SK-N-MC (cell line): ENCODE measurements at regions not wholly inside any gene's neighbourhood (a gene's known extent, or its start where the extent isn't known, plus 50 kb on each side); places are given as distances from the start of the nearest gene placed in this dataset.

Experiments
- DNase-seq: peaks from one replicate; pipeline ENCODE4 v3.0.0-alpha.2; 2011; ENCODE audit warnings: low read depth, low spot score
- H3K27ac ChIP-seq: fragments of 200-600 bp; sonication (generic); 2 replicates; pipeline ENCODE4 v1.5.1; 2016; ENCODE audit warnings: mixed run types
- H3K36me3 ChIP-seq: fragments of 200-600 bp; sonication (generic); 2 replicates; pipeline ENCODE4 v1.6.1; 2017; ENCODE audit warnings: antibody characterized with exemption, low read length, mixed read lengths; ENCODE audit not compliant: insufficient read depth
- H3K4me3 ChIP-seq: fragments of 200-600 bp; sonication (generic); 2 replicates; pipeline ENCODE4 v1.5.1; 2016
- H3K9ac ChIP-seq: fragments of 200-600 bp; sonication (generic); 2 replicates; pipeline ENCODE4 v1.8.0; 2017; ENCODE audit warnings: mixed run types, mixed read lengths; ENCODE audit not compliant: insufficient read length
- H3K9me3 ChIP-seq: fragments of 200-600 bp; sonication (generic); 2 replicates; pipeline ENCODE4 v1.6.1; 2017; ENCODE audit warnings: low read depth, mild to moderate bottlenecking, antibody characterized with exemption, low read length, moderate library complexity, mixed read lengths
- EZH2 ChIP-seq: fragments of 200-600 bp; sonication (generic); IDR thresholded peaks from one replicate; pipeline ENCODE4 v1.6.1; 2017; ENCODE audit warnings: antibody characterized with exemption
- FOXP2 ChIP-seq: optimal IDR thresholded peaks from 2 replicates; pipeline ENCODE3; 2011; ENCODE audit warnings: mild to moderate bottlenecking, moderate library complexity; ENCODE audit not compliant: insufficient read depth; ENCODE audit errors: extremely low read length, control extremely low read depth
- POLR2AphosphoS5 ChIP-seq: IDR thresholded peaks from 2 replicates; pipeline ENCODE4 v1.6.1; 2012; ENCODE audit warnings: mild to moderate bottlenecking, low read depth, low read length, borderline replicate concordance

DNA sequence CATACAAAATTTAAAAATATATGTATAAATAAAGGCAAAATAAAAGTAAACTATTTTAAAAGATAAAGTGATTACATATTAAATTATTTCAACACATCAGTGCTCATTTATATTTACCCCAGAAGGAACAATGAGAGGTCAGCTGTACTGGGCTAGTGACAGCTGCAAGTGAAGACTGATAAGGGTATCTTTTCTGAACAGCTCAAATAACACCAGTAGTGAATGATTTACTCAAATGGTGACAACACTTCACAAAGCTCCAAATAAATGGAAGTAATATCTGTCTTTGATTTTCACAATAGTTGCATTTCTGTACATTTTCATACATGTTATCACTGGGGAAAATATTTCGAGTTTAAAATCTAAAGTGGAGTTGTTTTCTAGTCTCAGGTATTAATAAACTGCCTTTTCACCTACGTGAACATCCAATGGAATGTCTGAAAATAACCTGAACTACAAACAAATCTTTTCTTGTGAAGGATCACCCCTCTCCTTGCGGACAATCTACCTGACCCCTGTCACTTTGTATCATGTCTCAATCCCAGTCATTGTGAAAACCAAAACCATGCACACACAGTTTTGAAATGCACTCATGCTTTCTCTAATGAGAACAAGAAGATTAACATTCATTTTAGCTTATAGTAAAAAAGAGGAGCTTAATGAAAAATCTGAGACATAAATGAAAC is 1928.8 kb upstream of the CELF4 start:
- Histone ChIP-seq H3K36me3 (no peaks in the 10 kb centered on the region), H3K27ac (no peak overlapping the region), H3K4me3 (no peak overlapping the region), H3K9me3 (no peaks in the 10 kb centered on the region), H3K9ac (no peak overlapping the region)
- DNase-seq = no peak
- no peak for TF ChIP-seq POLR2AphosphoS5

DNA sequence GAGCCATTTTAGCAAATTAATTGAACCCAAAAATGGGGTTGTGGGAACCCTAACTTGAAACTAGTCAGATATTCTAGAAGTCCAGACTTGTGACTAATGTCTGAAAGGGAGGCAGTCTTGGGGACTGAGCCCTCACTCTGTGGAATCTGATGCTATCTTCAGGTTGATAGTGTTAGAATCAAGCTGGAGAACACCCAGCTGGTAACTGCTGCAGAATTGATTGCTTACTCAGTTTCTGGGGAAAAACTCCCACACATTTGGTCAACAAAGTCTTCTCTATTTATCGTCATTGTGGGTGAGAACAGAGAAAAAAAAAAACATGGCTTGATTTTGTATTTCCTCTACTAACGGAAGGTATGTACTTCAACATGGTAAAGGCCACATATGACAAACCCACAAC is 1925.8 kb upstream of the CELF4 start:
- no peak for TF ChIP-seq FOXP2
- no peak for TF ChIP-seq EZH2
- no peak for TF ChIP-seq POLR2AphosphoS5
- H3K9ac ChIP-seq = no peak overlapping the region
- DNase-seq = no peak
- no peak overlapping the region for H3K27ac ChIP-seq
- H3K9me3 ChIP-seq = no peaks in the 10 kb centered on the region
- no peaks in the 10 kb centered on the region for H3K36me3 ChIP-seq
- no peak overlapping the region for H3K4me3 ChIP-seq

DNA sequence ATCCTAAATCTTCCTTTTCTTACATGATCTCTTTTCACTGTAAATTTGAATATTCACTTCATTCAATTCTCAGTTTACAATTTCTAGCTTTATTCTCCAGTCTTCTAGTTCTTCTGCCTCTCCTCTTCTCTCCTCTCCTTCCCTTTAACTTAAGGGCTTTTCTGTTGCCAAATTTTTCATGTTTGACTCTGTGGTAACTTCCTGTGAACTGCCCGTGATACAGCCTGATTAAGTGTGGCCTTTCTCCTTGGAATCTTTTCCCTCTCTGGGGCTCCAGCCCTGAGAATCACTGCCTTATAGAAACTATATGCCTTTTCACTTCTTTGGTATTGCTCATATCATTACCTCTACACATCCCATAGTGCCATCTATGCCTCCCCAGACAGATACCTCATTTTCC is 1923.8 kb upstream of the CELF4 start:
- no peaks in the 10 kb centered on the region for H3K9me3 ChIP-seq
- TF ChIP-seq POLR2AphosphoS5 = no peak
- TF ChIP-seq FOXP2 = no peak
- no peak for TF ChIP-seq EZH2
- no peak overlapping the region for H3K4me3 ChIP-seq
- no peak overlapping the region for H3K27ac ChIP-seq
- no peaks in the 10 kb centered on the region for H3K36me3 ChIP-seq
- no peak overlapping the region for H3K9ac ChIP-seq
- no peak for DNase-seq

DNA sequence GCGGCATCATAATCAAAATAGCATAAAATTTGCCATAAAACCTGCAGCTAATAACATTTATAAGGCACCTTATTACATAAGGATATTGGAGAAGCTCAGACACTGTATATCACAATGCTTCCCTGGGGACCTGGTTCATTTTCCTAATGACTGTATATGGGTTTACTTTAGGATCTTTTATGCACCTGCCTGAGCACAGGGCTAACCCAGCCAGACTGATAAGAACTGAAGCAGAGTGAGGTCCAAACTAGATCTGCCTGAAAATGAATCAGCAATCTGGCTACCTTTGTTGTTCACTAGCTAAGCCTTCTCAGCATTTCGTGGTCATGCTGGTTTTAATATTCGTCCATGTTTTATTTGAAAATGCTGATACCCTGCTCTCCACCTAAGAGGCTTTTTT is 1922.3 kb upstream of the CELF4 start:
- H3K36me3 ChIP-seq = no peaks in the 10 kb centered on the region
- no peaks in the 10 kb centered on the region for H3K9me3 ChIP-seq
- no peak overlapping the region for H3K4me3 ChIP-seq
- H3K27ac ChIP-seq = no peak overlapping the region
- H3K9ac ChIP-seq = no peak overlapping the region
- TF ChIP-seq EZH2 (no peak), FOXP2 (no peak), POLR2AphosphoS5 (no peak)
- no peak for DNase-seq

DNA sequence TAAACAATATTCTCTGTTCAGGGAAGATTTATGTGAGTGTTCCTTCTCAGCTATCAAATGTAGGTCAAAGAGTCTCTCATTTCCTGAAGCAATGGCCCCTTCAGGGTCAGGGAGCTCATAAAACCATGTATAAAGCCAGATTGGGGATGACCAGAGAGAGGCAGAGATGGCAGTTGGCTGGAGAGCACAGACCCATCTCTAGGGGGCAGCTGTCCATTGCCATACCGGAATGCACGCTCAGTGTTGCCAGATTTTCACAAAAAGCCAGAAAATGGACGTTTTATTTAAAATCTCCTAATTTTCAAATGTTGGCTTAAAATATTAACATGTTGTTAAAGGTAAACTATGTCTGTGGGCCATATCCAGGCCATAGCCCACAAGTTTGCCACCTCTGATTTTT is 1920.7 kb upstream of the CELF4 start:
- no peak overlapping the region for H3K9ac ChIP-seq
- no peak for TF ChIP-seq POLR2AphosphoS5
- no peak overlapping the region for H3K27ac ChIP-seq
- H3K36me3 ChIP-seq = no peaks in the 10 kb centered on the region
- DNase-seq = no peak
- no peaks in the 10 kb centered on the region for H3K9me3 ChIP-seq
- H3K4me3 ChIP-seq = no peak overlapping the region

DNA sequence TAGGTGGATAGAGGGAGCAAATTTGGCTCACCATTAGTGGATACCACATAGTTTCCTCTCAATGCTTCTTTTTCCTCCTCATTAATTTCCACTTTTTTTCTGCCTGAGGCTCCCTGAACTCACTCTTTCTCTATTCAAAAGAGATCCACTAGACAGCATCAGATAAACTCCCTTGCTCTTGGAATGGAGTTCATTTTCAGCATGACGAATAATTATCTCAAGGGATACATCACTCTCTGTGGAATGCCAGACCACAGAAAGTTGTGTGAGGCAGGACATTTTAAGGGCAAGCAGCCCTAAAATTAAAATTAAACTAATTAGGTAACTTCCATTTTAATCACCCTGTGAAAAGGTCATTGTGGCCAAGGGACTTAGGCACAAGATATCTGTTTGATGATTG is 1920.1 kb upstream of the CELF4 start:
- Histone ChIP-seq H3K36me3 (no peaks in the 10 kb centered on the region), H3K27ac (no peak overlapping the region), H3K9ac (no peak overlapping the region), H3K9me3 (no peaks in the 10 kb centered on the region), H3K4me3 (no peak overlapping the region)
- TF ChIP-seq EZH2 (no peak), FOXP2 (no peak), POLR2AphosphoS5 (no peak)
- DNase-seq = no peak

DNA sequence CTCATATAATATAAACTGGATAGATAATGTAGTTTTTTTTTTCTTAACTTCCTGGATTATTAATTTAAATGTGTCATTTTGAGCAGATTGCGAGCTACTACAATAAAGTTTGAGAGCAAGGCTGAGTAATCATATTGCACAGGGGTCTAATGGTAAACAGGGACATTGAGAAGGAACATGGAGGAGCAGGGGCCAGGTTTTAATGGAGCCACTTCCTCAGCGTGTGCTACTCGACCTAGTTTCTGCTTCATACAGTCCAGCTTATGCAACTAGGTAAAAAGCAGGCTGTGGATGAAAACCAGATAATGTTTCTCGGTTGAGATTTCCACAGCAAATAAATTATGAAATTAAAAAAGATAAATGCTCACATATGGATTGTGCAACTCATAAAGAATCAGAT is 1915.7 kb upstream of the CELF4 start:
- DNase-seq = no peak
- Histone ChIP-seq H3K9ac (no peak overlapping the region), H3K4me3 (no peak overlapping the region), H3K9me3 (no peaks in the 10 kb centered on the region), H3K36me3 (no peaks in the 10 kb centered on the region), H3K27ac (no peak overlapping the region)
- TF ChIP-seq EZH2 (no peak), POLR2AphosphoS5 (no peak), FOXP2 (no peak)

DNA sequence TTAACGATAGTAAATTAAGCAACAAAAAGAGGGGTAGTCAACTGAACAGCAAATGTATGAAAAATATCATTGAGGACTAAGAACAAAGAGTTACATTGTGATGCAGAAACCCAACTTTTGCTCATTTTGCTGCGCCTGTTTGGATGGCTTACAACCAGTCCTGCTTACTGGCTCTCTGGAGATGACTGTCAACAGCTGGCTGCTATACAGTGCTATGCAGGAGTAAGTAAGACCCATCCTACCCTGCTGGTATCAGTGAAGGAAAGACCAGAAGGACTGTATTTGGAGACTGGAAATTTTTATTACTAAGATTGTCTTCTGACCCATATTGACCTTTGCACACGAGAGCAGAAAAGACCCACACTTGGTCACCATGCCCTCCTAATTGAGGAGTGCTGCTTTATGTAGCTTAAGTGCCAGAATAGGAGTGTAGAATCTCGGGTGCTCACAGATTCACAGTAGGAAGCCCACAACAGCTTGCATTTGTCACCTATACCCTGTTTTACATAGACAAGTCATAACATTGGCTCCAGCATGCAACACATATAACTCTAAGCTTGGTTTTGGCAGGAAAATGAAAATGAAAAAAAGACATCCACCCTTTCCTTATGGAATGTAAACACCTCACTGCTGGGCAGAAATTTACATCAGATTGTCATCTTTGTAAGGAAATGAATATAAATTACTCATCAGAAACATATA is 1915.0 kb upstream of the CELF4 start:
- Histone ChIP-seq H3K9ac (no peak overlapping the region), H3K4me3 (no peak overlapping the region), H3K9me3 (no peaks in the 10 kb centered on the region), H3K27ac (no peak overlapping the region), H3K36me3 (no peaks in the 10 kb centered on the region)
- no peak for TF ChIP-seq EZH2
- TF ChIP-seq POLR2AphosphoS5 = no peak
- TF ChIP-seq FOXP2 = no peak
- DNase-seq = no peak

DNA sequence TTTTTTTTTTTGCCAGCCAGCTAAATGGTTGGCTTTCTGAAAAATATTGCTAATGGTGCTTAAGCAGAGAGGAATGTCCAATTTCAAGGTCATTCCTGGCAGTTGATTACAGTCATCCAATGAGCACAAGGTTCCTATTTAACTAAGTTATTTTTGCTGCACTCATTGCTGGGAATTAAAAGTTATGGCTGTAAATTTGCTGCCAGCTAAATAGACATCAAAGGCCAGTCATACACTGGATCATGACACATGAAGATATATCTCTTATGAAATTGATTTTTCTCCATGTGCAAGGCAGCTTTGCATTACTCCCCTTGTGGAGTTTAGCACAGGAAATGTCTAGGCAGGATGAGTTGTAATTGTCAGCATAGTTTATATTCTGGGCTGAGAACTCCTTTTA is 1898.4 kb upstream of the CELF4 start:
- no peak overlapping the region for H3K4me3 ChIP-seq
- no peak overlapping the region for H3K9ac ChIP-seq
- no peaks in the 10 kb centered on the region for H3K36me3 ChIP-seq
- TF ChIP-seq POLR2AphosphoS5 = no peak
- no peak for TF ChIP-seq EZH2
- no peak for DNase-seq
- no peak overlapping the region for H3K27ac ChIP-seq
- no peaks in the 10 kb centered on the region for H3K9me3 ChIP-seq
